PC-9 (cell line): ENCODE measurements at regions not wholly inside any gene's neighbourhood (a gene's known extent, or its start where the extent isn't known, plus 50 kb on each side); places are given as distances from the start of the nearest gene placed in this dataset.

Experiments used
- CTCF ChIP-seq: fragments of 200-600 bp; sonication (generic); conservative IDR thresholded peaks from 2 replicates; pipeline ENCODE4 v1.6.1; 2017; ENCODE audit warnings: mixed run types, antibody characterized with exemption, mild to moderate bottlenecking, moderate library complexity
- EZH2 ChIP-seq: fragments of 200-600 bp; sonication (generic); IDR thresholded peaks from 2 replicates; pipeline ENCODE4 v1.8.0; 2017; ENCODE audit warnings: antibody characterized with exemption, low read depth

- TF ChIP-seq CTCF (no peak), EZH2 (no peak)
Measured at GRCh38 chr15:93366387-93367100, 277.5 kb upstream of the RGMA start.
